ENCODE measurements at regions not wholly inside any gene's neighbourhood (a gene's known extent, or its start where the extent isn't known, plus 50 kb on each side); places are given as distances from the start of the nearest gene placed in this dataset.
A peak's percentile ranks its signal among the peaks of the same experiment; 100 is the strongest.
"Not testable (repeated sequence)": the region's sequence is repeated elsewhere in the genome, so short reads cannot be mapped to it uniquely, and the experiment has no call there.

GRCh38 chr6:156584121-156584520 lies 193.1 kb upstream of the ARID1B start:
- H3K4me2 ChIP-seq; H3K27me3 ChIP-seq (ENCODE audit: insufficient read depth); H3K4me1 Mint-ChIP-seq; H3K4me3 ChIP-seq; H3K27me3 Mint-ChIP-seq (ENCODE audit: insufficient read depth, low read depth, poor library complexity); ATAC-seq; H3K27ac Mint-ChIP-seq; H4K20me1 ChIP-seq (replicated peaks; ENCODE audit: insufficient read depth); H3K9me2 ChIP-seq (ENCODE audit: insufficient read depth); H2AFZ ChIP-seq; H3K4me1 ChIP-seq (ENCODE audit: insufficient read depth); H3K4me3 Mint-ChIP-seq; H3K9me3 Mint-ChIP-seq; H3K36me3 ChIP-seq (ENCODE audit: insufficient read depth); H3K79me2 ChIP-seq (replicated peaks; ENCODE audit: insufficient read depth); H3F3A ChIP-seq (replicated peaks; ENCODE audit: low read depth); H3K27ac ChIP-seq (ENCODE audit: low read depth); DNase-seq (ENCODE audit: low spot score); H3K36me3 Mint-ChIP-seq (ENCODE audit: low read depth): not testable (repeated sequence)

DNA sequence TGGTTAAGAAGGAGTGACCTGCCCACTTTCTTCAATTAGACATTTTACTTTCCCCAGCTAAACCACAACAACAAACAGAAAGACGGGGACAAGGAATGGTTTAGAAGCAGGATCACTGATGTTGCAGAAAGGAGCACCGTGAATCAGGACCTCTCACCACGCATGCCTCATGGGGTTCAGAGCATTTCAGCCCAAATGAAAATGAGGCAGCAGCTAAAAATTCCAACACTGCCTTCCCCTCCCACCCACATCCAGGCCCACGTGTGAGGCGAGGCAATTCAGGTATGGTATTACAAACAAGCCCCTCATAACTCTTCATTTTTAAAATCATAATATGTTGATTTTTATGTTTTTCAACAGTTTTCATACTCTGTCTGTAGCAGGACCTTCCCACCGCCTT lies 194.1 kb upstream of the ARID1B start:
- Histone ChIP-seq H3K4me2 (no peak overlapping the region), H3K9me2 (ENCODE audit: insufficient read depth) (no peaks in the 10 kb centered on the region), H3K79me2 (replicated peaks; ENCODE audit: insufficient read depth) (no peaks in the 10 kb centered on the region), H2AFZ (0 out of 2 replicates have a peak overlapping the region, but pooled peaks have one; percentile 40), H3K27ac (ENCODE audit: low read depth) (no peak overlapping the region), H3K4me1 (ENCODE audit: insufficient read depth) (no peaks in the 10 kb centered on the region), H3F3A (replicated peaks; ENCODE audit: low read depth) (no peaks in the 10 kb centered on the region), H3K4me3 (no peak overlapping the region), H3K27me3 (ENCODE audit: insufficient read depth) (no peaks in the 10 kb centered on the region), H4K20me1 (replicated peaks; ENCODE audit: insufficient read depth) (no peaks in the 10 kb centered on the region), H3K36me3 (ENCODE audit: insufficient read depth) (no peaks in the 10 kb centered on the region)
- Mint-ChIP-seq H3K4me3 (no peak overlapping the region), H3K27me3 (ENCODE audit: insufficient read depth, low read depth, poor library complexity) (peaks cover 4% of the 10 kb centered on the region), H3K27ac (no peak overlapping the region), H3K9me3 (peaks cover 15% of the 10 kb centered on the region), H3K4me1 (peaks cover 3% of the 10 kb centered on the region), H3K36me3 (ENCODE audit: low read depth) (peaks cover 9% of the 10 kb centered on the region)
- no peak for ATAC-seq
- no peak for TF ChIP-seq NANOG (IDR thresholded peaks at IDR 0.05; ENCODE audit: borderline replicate concordance)
- no peak for TF ChIP-seq EZH2 (IDR thresholded peaks at IDR 0.05; ENCODE audit: low read depth, unreplicated experiment)
- no peak for TF ChIP-seq JUNB (IDR thresholded peaks at IDR 0.05; ENCODE audit: unreplicated experiment)
- no peak for TF ChIP-seq STAT1 (IDR thresholded peaks at IDR 0.05; ENCODE audit: unreplicated experiment)
- TF ChIP-seq ZNF331 (CRISPR knock-in tag; IDR thresholded peaks at IDR 0.05; ENCODE audit: low read depth) = no peak
- TF ChIP-seq, protein P1, sequence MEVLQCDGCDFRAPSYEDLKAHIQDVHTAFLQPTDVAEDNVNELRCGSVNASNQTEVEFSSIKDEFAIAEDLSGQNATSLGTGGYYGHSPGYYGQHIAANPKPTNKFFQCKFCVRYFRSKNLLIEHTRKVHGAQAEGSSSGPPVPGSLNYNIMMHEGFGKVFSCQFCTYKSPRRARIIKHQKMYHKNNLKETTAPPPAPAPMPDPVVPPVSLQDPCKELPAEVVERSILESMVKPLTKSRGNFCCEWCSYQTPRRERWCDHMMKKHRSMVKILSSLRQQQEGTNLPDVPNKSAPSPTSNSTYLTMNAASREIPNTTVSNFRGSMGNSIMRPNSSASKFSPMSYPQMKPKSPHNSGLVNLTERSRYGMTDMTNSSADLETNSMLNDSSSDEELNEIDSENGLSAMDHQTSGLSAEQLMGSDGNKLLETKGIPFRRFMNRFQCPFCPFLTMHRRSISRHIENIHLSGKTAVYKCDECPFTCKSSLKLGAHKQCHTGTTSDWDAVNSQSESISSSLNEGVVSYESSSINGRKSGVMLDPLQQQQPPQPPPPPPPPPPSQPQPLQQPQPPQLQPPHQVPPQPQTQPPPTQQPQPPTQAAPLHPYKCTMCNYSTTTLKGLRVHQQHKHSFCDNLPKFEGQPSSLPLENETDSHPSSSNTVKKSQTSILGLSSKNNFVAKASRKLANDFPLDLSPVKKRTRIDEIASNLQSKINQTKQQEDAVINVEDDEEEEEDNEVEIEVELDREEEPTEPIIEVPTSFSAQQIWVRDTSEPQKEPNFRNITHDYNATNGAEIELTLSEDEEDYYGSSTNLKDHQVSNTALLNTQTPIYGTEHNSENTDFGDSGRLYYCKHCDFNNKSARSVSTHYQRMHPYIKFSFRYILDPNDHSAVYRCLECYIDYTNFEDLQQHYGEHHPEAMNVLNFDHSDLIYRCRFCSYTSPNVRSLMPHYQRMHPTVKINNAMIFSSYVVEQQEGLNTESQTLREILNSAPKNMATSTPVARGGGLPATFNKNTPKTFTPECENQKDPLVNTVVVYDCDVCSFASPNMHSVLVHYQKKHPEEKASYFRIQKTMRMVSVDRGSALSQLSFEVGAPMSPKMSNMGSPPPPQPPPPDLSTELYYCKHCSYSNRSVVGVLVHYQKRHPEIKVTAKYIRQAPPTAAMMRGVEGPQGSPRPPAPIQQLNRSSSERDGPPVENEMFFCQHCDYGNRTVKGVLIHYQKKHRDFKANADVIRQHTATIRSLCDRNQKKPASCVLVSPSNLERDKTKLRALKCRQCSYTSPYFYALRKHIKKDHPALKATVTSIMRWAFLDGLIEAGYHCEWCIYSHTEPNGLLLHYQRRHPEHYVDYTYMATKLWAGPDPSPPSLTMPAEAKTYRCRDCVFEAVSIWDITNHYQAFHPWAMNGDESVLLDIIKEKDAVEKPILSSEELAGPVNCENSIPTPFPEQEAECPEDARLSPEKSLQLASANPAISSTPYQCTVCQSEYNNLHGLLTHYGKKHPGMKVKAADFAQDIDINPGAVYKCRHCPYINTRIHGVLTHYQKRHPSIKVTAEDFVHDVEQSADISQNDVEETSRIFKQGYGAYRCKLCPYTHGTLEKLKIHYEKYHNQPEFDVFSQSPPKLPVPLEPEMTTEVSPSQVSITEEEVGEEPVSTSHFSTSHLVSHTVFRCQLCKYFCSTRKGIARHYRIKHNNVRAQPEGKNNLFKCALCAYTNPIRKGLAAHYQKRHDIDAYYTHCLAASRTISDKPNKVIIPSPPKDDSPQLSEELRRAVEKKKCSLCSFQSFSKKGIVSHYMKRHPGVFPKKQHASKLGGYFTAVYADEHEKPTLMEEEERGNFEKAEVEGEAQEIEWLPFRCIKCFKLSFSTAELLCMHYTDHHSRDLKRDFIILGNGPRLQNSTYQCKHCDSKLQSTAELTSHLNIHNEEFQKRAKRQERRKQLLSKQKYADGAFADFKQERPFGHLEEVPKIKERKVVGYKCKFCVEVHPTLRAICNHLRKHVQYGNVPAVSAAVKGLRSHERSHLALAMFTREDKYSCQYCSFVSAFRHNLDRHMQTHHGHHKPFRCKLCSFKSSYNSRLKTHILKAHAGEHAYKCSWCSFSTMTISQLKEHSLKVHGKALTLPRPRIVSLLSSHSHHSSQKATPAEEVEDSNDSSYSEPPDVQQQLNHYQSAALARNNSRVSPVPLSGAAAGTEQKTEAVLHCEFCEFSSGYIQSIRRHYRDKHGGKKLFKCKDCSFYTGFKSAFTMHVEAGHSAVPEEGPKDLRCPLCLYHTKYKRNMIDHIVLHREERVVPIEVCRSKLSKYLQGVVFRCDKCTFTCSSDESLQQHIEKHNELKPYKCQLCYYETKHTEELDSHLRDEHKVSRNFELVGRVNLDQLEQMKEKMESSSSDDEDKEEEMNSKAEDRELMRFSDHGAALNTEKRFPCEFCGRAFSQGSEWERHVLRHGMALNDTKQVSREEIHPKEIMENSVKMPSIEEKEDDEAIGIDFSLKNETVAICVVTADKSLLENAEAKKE (CRISPR knock-in tag; IDR thresholded peaks at IDR 0.05) = no peak
- DNase-seq (ENCODE audit: low spot score) = no peak

Data from GM23338 (cell line).